IMR-90 (cell line): ENCODE measurements at regions not wholly inside any gene's neighbourhood (a gene's known extent, or its start where the extent isn't known, plus 50 kb on each side); places are given as distances from the start of the nearest gene placed in this dataset.

Experiments used
- CEBPB ChIP-seq: IDR thresholded peaks from 2 replicates; pipeline ENCODE4 v1.6.1; 2012; ENCODE audit warnings: low read depth, low read length, improper control_type of control experiment
- CTCF ChIP-seq: conservative IDR thresholded peaks from 2 replicates; pipeline ENCODE4 v1.5.1; 2012; ENCODE audit warnings: mild to moderate bottlenecking, low read depth, low read length, improper control_type of control experiment
- FOS ChIP-seq: fragments of 150-350 bp; IDR thresholded peaks from 2 replicates; pipeline ENCODE4 v1.6.1; 2016; ENCODE audit warnings: low read depth, low read length
- MAFK ChIP-seq: IDR thresholded peaks from 2 replicates; pipeline ENCODE4 v1.6.1; 2012; ENCODE audit warnings: low read depth, low read length, improper control_type of control experiment
- MAZ ChIP-seq: IDR thresholded peaks from 2 replicates; pipeline ENCODE4 v1.6.1; 2012; ENCODE audit warnings: low read depth, mild to moderate bottlenecking, low read length, improper control_type of control experiment, moderate library complexity, borderline replicate concordance
- MXI1 ChIP-seq: IDR thresholded peaks from 2 replicates; pipeline ENCODE4 v1.6.1; 2012; ENCODE audit warnings: low read depth, mild to moderate bottlenecking, low read length, moderate library complexity, borderline replicate concordance
- NFE2L2 ChIP-seq: fragments of 150-350 bp; IDR thresholded peaks from 2 replicates; pipeline ENCODE4 v1.6.1; 2016; ENCODE audit warnings: low read depth, mild to moderate bottlenecking, low read length
- POLR2A ChIP-seq: IDR thresholded peaks from 2 replicates; pipeline ENCODE4 v1.6.1; 2012; ENCODE audit warnings: mild to moderate bottlenecking, low read depth, low read length
- RAD21 ChIP-seq: IDR thresholded peaks from 2 replicates; pipeline ENCODE4 v1.6.1; 2012; ENCODE audit warnings: low read length, improper control_type of control experiment
- RCOR1 ChIP-seq: IDR thresholded peaks from 2 replicates; pipeline ENCODE4 v1.6.1; 2012; ENCODE audit warnings: mild to moderate bottlenecking, low read length, improper control_type of control experiment; ENCODE audit not compliant: insufficient replicate concordance
- SMC3 ChIP-seq: fragments of 150-350 bp; IDR thresholded peaks from 2 replicates; pipeline ENCODE4 v1.6.1; 2016; ENCODE audit warnings: low read depth, mild to moderate bottlenecking, antibody characterized with exemption, low read length, moderate library complexity
- TF ChIP-seq, protein P1 (sequence below): fragments of 150-350 bp; IDR thresholded peaks from 2 replicates; pipeline ENCODE4 v1.6.1; 2017; ENCODE audit warnings: mild to moderate bottlenecking, antibody characterized with exemption, low read length, low read depth
- TF ChIP-seq, protein P2 (sequence below): fragments of 150-350 bp; IDR thresholded peaks from 2 replicates; pipeline ENCODE4 v1.6.1; 2016; ENCODE audit warnings: low read depth, mild to moderate bottlenecking, low read length, moderate library complexity, borderline replicate concordance

GRCh38 chr4:170476351-170476750, 386.6 kb upstream of the AADAT start:
- TF ChIP-seq CTCF (no peak), MAZ (no peak), POLR2A (no peak), RAD21 (no peak), RCOR1 (no peak), SMC3 (no peak), MAFK (no peak), CEBPB (no peak), NFE2L2 (no peak), FOS (no peak), MXI1 (no peak)
- TF ChIP-seq, protein P1, sequence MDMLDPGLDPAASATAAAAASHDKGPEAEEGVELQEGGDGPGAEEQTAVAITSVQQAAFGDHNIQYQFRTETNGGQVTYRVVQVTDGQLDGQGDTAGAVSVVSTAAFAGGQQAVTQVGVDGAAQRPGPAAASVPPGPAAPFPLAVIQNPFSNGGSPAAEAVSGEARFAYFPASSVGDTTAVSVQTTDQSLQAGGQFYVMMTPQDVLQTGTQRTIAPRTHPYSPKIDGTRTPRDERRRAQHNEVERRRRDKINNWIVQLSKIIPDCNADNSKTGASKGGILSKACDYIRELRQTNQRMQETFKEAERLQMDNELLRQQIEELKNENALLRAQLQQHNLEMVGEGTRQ = no peak
- TF ChIP-seq, protein P2, sequence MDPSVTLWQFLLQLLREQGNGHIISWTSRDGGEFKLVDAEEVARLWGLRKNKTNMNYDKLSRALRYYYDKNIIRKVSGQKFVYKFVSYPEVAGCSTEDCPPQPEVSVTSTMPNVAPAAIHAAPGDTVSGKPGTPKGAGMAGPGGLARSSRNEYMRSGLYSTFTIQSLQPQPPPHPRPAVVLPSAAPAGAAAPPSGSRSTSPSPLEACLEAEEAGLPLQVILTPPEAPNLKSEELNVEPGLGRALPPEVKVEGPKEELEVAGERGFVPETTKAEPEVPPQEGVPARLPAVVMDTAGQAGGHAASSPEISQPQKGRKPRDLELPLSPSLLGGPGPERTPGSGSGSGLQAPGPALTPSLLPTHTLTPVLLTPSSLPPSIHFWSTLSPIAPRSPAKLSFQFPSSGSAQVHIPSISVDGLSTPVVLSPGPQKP = no peak
